Heart right ventricle (tissue), 16 donors: ENCODE measurements at regions not wholly inside any gene's neighbourhood (a gene's known extent, or its start where the extent isn't known, plus 50 kb on each side); places are given as distances from the start of the nearest gene placed in this dataset.

Experiments used
- ATAC-seq, 8 donors: fragments of 200-7000 bp; cut with Tn5 transposase; one replicate each; pipeline ENCODE4 v1.9.1; 2020; ENCODE audit warnings: mild to moderate bottlenecking in 8 of 8, moderate library complexity in 8 of 8, moderate number of reproducible peaks in 1 of 8
- DNase-seq, 2 donors: peaks; one replicate each; pipeline ENCODE4 v3.0.0-alpha.2; 2020
- H3K27ac ChIP-seq, 10 donors: fragments of 200-600 bp; sonication (generic) in 2 of 10; one replicate each; pipeline versions ENCODE4 v1.5.0 to v1.8.0; 2020 to 2022; ENCODE audit warnings: mild to moderate bottlenecking in 3 of 10
- H3K27me3 ChIP-seq, 7 donors: fragments of 200-600 bp; one replicate each; pipeline ENCODE4 v1.8.0; 2021 to 2022; ENCODE audit warnings: mild to moderate bottlenecking in 2 of 7
- H3K36me3 ChIP-seq, 9 donors: fragments of 200-600 bp; sonication (generic) in 1 of 9; one replicate each; pipeline versions ENCODE4 v1.5.0 to v1.8.0; 2020 to 2022; ENCODE audit warnings: mild to moderate bottlenecking in 2 of 9
- H3K4me1 ChIP-seq, 9 donors: fragments of 200-600 bp; sonication (generic) in 1 of 9; one replicate each; pipeline versions ENCODE4 v1.5.0 to v1.8.0; 2020 to 2022; ENCODE audit warnings: mild to moderate bottlenecking in 4 of 9
- H3K4me3 ChIP-seq, 10 donors: fragments of 200-600 bp; sonication (generic) in 2 of 10; one replicate each; pipeline versions ENCODE4 v1.5.0 to v1.8.0; 2020 to 2022; ENCODE audit warnings: mild to moderate bottlenecking in 7 of 10, moderate library complexity in 2 of 10
- H3K9me3 ChIP-seq, 11 donors: fragments of 200-600 bp in 10 of 11; sonication (generic) in 2 of 11; one replicate each; pipeline versions ENCODE4 v1.5.0 to v1.8.0; 2013 to 2022; ENCODE audit warnings: mild to moderate bottlenecking in 2 of 11, control low read depth in 1 of 11, moderate library complexity in 1 of 11
- WGBS, 2 donors: extraction: QIAGEN DNeasy Blood & Tissue Kit; methylation state at CpG; one replicate each; pipeline ENCODE4 v1.1.7; 2013; ENCODE audit warnings: inconsistent platforms in 1 of 2; 5-methylcytosine and 5-hydroxymethylcytosine counted together
- intact Hi-C, 10 donors: fragments of 100-400 bp; cut with DNase I; formaldehyde crosslinking; loops; one replicate each; pipeline versions ENCODE4 v1.11.1 to v1.14.2; 2022
- TF ChIP-seq, protein P1 (sequence below), 9 donors: fragments of 200-600 bp; sonication (generic) in 2 of 9; IDR thresholded peaks; one replicate each; pipeline versions ENCODE4 v1.5.0 to v1.8.0; 2021 to 2022; ENCODE audit warnings: antibody characterized with exemption in 9 of 9, mild to moderate bottlenecking in 5 of 9, moderate library complexity in 1 of 9
- donor health status: Arrhythmogenic right ventricular cardiomyopathy.
- donor health status: ischemic (EF 13 %, LVEDD 7.1; RV severe dilation, severe dysfunction).
- donor health status: healthy with polysubstance abuse.
- donor health status: DM: no; HTN: yes; CAD: no.
- donor health status: DM: no; HTN: no; CAD: no.
- donor health status: ischemic (EF 25% LVEDD 6.9; RV normal size, moderate dysfunction).
- donor health status: ischemic (EF 25% LVEDD 5.7; RV mildly dilated, moderate dysfunction).
- donor health status: healthy.
- donor health status: DM: yes; HTN: yes; CAD: no.
- donor health status: Ischemic cardiomyopathy.
- donor health status: ischemic (EF 35%, LVEDD 5.7; RV mildly dilated, moderate dysfunction).
- donor health status: nonischemic (EF 11% LVEDD 7.7; RV severe dilation, severe dysfunction).
- donor health status: DM: yes; HTN: yes; CAD: no.
- donor health status: PGD.
- donor health status: ischemic (EF 29% LVEDD 5.4; RV normal size, mild dysfunction).
- donor health status: nonischemic (EF 23%, LVEDD 6.1; RV moderate dilation, normal function).

- no peaks in the 10 kb centered on the region for H3K36me3 ChIP-seq
- no peaks in the 10 kb centered on the region for H3K9me3 ChIP-seq
- DNase-seq, result no peak
- no peak overlapping the region for H3K27ac ChIP-seq
- no peaks in the 10 kb centered on the region for H3K27me3 ChIP-seq
- TF ChIP-seq, protein P1, sequence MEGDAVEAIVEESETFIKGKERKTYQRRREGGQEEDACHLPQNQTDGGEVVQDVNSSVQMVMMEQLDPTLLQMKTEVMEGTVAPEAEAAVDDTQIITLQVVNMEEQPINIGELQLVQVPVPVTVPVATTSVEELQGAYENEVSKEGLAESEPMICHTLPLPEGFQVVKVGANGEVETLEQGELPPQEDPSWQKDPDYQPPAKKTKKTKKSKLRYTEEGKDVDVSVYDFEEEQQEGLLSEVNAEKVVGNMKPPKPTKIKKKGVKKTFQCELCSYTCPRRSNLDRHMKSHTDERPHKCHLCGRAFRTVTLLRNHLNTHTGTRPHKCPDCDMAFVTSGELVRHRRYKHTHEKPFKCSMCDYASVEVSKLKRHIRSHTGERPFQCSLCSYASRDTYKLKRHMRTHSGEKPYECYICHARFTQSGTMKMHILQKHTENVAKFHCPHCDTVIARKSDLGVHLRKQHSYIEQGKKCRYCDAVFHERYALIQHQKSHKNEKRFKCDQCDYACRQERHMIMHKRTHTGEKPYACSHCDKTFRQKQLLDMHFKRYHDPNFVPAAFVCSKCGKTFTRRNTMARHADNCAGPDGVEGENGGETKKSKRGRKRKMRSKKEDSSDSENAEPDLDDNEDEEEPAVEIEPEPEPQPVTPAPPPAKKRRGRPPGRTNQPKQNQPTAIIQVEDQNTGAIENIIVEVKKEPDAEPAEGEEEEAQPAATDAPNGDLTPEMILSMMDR (IDR thresholded peaks at IDR 0.05), result no peak
- H3K4me3 ChIP-seq, result no peak overlapping the region
- no peaks in the 10 kb centered on the region for H3K4me1 ChIP-seq
- ATAC-seq, result no peak
- intact Hi-C loops, result no loop called here
These were observed 1434.0 kb upstream of the LRRTM3 start for GRCh38 chr10:65491799-65492198.

DNA sequence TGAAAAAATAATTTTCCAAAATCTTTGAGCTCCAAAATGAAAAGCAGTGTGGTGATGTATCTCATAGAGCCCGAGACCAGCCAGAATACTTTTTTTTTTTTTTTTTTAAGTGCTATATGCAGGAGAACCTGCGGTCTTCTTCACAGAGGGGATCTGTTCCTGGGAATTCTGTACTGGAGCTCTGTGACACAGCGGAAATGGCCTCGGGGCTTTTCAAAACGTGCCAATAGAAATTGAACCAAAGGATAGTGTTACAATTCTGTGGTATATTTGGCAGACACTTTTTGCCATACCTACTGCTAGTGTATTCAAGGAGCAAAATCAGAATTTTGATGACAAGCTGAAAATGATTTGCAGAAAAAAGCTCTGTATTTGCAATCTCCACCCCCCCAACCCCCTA is 1429.3 kb upstream of the LRRTM3 start:
- Histone ChIP-seq H3K9me3 (peaks cover 0 to 12% (median 0%) of the 10 kb centered on the region in 11 donors), H3K36me3 (no peaks in the 10 kb centered on the region), H3K27me3 (no peaks in the 10 kb centered on the region), H3K27ac (no peak overlapping the region), H3K4me3 (no peak overlapping the region), H3K4me1 (no peaks in the 10 kb centered on the region)
- TF ChIP-seq, protein P1 (IDR thresholded peaks at IDR 0.05), result no peak
- intact Hi-C loops, result no loop called here
- 73 to 84% methylated on average over 5 of the region's 5 CpGs for WGBS, 2 donors
- no peak for DNase-seq
- no peak for ATAC-seq

GRCh38 chr10:65497837-65498236 is 1428.0 kb upstream of the LRRTM3 start:
- intact Hi-C loops, result no loop called here
- DNase-seq (no peak), ATAC-seq (no peak)
- Histone ChIP-seq H3K36me3 (no peaks in the 10 kb centered on the region), H3K4me1 (no peaks in the 10 kb centered on the region), H3K27ac (no peak overlapping the region), H3K27me3 (no peaks in the 10 kb centered on the region), H3K4me3 (no peak overlapping the region), H3K9me3 (peaks cover 0 to 12% (median 0%) of the 10 kb centered on the region in 11 donors)
- TF ChIP-seq, protein P1 (IDR thresholded peaks at IDR 0.05), result no peak

GRCh38 chr10:65500716-65501115 is 1425.1 kb upstream of the LRRTM3 start:
- TF ChIP-seq, protein P1 (IDR thresholded peaks at IDR 0.05), result no peak
- DNase-seq (no peak), ATAC-seq (no peak)
- H3K27me3 ChIP-seq, result no peaks in the 10 kb centered on the region
- H3K4me1 ChIP-seq, result no peaks in the 10 kb centered on the region
- no peak overlapping the region for H3K4me3 ChIP-seq
- no peaks in the 10 kb centered on the region for H3K36me3 ChIP-seq
- no peak overlapping the region for H3K27ac ChIP-seq
- intact Hi-C loops, result no loop called here
- peaks cover 0 to 12% (median 0%) of the 10 kb centered on the region in 11 donors for H3K9me3 ChIP-seq
- 91 to 93% methylated on average over 1 of the region's 1 CpG for WGBS, 2 donors

DNA sequence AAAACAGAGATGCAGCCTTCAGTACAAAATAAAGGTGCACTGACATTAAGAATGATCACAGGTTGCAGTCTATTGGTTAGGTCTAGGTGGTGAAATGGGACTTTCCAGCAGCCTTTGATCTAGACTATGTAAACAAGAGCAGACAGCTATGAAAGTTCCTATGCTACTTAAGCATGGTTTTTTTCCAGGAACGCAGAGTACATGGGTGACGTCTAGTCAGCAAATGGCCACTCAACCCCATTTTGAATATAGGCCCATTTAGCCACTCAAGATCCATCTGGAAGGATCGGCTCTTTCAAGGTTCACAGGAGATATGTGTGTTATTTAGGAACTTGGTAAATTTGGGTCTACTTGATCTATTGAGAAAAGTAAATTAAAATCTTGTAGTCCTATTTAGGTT is 1424.6 kb upstream of the LRRTM3 start:
- intact Hi-C loops, result no loop called here
- peaks cover 0 to 12% (median 0%) of the 10 kb centered on the region in 11 donors for H3K9me3 ChIP-seq
- H3K4me1 ChIP-seq, result no peaks in the 10 kb centered on the region
- ATAC-seq (no peak), DNase-seq (no peak)
- no peaks in the 10 kb centered on the region for H3K27me3 ChIP-seq
- WGBS, 2 donors, result 85 to 90% methylated on average over 3 of the region's 3 CpGs
- H3K36me3 ChIP-seq, result no peaks in the 10 kb centered on the region
- no peak overlapping the region for H3K4me3 ChIP-seq
- no peak overlapping the region for H3K27ac ChIP-seq
- TF ChIP-seq, protein P1 (IDR thresholded peaks at IDR 0.05), result no peak
